Activated CD8-positive, alpha-beta memory T cell treated with anti-CD3 and anti-CD28 coated beads, Interleukin-2, amount 50 U/mL, for 1 hour (primary cell): ENCODE measurements at regions not wholly inside any gene's neighbourhood (a gene's known extent, or its start where the extent isn't known, plus 50 kb on each side); places are given as distances from the start of the nearest gene placed in this dataset.

Experiments
- DNase-seq: peaks from one replicate; pipeline ENCODE4 v3.0.0-alpha.2; 2020; ENCODE audit errors: extremely low read depth

DNA sequence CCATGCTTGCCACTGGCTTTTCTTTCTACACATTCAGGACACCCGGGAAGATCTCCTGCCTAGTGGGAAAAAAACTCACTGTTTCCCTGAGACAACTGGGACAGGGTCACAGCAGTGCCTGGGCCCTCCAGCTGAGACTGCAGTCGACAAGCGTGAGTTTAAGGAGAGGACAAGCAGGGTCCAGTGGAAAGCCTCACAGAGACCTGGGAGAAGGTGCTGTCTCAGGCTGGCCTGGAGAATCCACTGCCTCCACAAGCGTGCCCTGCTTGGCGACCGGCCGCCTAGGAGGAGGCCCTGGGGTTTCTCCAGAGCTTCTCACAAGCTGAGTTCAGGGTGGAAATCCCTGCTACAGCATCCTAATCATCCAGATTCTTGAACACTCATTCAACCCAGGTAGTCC, 519.6 kb upstream of the RAB6C start:
- DNase-seq, result no peak

DNA sequence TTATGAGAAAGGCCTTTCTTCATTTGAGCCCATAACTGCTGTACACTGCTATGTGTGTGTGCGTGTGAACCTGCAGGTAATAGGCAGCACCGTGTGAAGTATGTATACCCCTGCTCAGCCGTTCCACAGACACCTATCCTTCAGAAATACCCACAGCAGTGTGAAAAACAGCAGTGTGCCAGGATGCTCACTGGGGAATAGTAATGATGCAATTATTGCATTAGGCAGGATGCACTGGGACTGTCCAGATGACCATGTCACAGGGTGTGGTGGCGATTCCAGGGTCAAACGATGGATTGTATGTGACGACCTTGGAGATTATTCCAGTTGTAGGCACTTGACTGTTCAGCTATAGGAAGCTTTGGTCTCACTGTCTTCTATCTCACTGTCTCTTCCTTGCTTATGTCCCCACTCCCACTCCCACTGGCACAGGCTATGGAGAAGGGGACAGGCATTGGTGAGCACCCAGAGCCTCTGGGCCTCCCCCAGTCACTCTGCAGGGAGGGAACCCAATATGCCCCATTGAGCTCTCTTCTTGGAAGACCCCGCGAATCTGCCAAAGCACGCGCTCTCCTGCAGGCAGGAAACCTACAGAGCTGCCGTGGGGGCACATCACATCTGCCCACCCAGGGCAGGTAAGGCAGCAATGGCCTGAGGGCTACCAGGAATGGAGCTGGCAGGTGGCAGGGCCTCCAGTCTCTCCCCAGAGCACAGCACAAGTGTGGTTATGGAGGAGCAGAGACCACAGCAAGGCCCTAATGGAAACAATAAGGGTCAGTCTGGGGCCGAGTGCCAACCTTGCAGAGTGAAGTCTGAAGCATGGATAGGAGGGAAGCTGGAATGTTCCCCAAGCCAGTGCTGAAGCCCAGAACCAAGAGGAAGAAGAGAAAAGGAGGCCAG, 518.9 kb upstream of the RAB6C start:
- DNase-seq, result no peak

DNA sequence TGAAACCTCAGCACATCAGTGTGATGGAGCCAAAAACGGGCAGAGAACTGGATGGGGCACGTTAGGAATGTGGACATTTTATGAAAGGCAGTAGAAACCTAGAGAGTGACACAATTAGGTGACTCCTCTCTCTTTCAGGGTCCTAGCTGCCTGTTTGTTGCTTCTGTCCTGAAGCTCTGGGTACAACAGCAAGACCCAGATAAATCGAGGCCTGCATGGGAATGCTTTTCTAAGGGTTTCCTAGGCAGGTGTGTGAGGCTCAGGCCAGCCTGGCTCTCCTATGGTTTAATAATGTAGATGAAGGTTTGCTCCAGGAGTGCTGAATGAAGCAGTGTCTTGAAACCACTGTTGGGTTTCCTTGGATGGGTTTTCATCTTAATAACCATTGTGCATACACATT, 517.1 kb upstream of the RAB6C start:
- no peak for DNase-seq

DNA sequence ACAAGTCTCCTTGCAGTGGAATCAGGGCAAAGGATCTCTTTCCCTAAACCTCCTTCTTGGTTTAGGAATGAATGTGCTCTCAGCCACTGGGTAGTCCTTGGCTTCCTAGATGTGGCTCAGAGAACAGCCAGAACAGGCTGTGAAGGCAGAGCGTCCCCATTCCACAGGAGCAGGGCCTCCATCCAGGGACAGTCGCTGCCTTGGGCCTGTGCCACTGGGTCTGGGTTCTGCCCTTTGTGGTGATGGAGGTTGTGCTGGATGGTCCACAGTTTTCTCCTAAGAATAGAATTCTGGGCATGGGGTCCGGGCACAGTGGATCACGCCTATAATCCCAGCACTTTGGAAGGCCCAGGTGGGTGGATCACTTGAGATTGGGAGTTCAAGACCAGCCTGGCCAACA, 516.5 kb upstream of the RAB6C start:
- no peak for DNase-seq

DNA sequence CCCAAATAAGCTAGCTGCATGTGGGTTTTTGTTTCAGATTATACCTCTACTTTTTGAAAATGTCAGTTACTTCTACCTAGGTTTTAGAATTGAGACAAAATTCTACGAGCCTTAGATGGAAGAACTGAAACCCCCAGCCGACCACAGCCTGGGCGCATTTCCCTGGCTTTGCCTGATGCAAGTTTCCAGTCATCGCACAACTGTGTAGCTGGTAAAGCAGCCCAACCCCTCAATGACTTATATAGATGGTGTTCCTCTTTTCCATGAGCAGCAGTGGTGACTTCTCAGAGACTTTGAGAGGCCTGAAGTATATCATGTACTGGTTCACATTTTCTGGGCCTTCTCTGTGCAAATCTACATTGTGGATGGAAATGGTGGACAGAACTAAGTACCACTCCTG, 515.4 kb upstream of the RAB6C start:
- no peak for DNase-seq

GRCh38 chr2:129464631-129465030, 514.8 kb upstream of the RAB6C start:
- no peak for DNase-seq

DNA sequence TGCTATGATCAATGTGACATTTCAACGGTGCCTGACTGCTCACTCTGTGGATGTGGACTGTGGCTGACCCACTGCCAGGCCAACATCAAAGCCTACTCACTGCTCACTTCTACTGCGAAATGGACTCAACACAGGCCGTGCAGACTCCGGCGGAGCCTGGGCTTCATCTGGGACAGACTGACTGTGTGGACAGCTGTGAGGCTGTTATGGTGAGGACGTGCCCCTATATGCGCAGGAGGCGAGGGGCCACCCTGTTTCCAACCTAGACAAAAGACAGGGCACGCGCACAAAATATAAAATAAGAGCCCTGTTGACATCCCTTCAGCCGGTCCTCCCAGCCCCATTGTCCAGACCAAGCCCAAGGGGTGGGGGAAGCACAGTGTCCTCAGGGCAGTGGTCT, 514.4 kb upstream of the RAB6C start:
- no peak for DNase-seq

GRCh38 chr2:129466389-129466788, 513.1 kb upstream of the RAB6C start:
- DNase-seq, result no peak

- DNase-seq, result no peak
These were observed 512.3 kb upstream of the RAB6C start for GRCh38 chr2:129467012-129467779.

- no peak for DNase-seq
These were observed 511.5 kb upstream of the RAB6C start for GRCh38 chr2:129467941-129468340.

DNA sequence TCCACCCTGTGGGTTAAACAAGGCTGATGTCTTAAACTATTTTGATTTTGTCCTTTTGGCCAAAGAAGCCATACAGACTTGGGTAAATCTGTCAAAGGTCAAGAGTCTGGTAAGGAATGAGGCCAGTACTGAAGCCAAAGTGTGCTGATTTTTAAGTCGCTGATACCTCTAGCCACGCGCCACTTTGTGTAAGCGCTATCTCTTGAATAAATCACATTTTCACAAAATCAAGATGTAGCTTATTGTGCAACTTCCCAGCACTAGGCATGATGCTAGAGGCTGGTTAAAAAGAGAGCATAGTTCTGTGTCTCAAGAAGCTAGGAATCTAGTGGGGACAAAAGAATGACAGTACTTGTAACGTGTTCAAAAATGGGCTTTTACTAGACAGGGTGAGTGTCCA, 510.6 kb upstream of the RAB6C start:
- no peak for DNase-seq

GRCh38 chr2:129469389-129469788, 510.1 kb upstream of the RAB6C start:
- DNase-seq, result no peak

GRCh38 chr2:129469871-129470270, 509.6 kb upstream of the RAB6C start:
- DNase-seq, result no peak

- DNase-seq, result no peak
These were observed 500.5 kb upstream of the RAB6C start for GRCh38 chr2:129478902-129479517.

GRCh38 chr2:129479892-129480291, 499.6 kb upstream of the RAB6C start:
- DNase-seq, result no peak

- no peak for DNase-seq
These were observed 498.7 kb upstream of the RAB6C start for GRCh38 chr2:129480790-129481189.

GRCh38 chr2:129481306-129482219, 497.9 kb upstream of the RAB6C start:
- no peak for DNase-seq

DNA sequence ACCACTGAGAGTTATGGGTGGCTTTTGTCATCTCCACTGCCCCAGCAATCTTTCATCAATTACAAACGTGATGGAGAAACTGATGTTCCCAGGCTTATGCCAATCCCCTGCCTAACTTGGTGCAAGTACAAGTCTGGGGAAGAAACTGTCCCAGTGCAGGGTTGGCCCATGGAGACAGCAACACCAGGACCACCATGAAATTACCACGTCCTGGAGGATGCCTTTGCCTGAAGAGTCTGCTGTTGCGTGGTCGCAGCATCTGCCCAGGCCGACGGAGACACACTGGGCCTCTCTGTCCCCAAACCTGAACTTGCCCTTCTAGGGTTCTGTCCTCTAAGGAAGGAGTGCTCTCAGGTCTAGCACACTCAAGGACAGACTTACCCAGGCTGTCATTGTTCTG, 496.8 kb upstream of the RAB6C start:
- no peak for DNase-seq

DNA sequence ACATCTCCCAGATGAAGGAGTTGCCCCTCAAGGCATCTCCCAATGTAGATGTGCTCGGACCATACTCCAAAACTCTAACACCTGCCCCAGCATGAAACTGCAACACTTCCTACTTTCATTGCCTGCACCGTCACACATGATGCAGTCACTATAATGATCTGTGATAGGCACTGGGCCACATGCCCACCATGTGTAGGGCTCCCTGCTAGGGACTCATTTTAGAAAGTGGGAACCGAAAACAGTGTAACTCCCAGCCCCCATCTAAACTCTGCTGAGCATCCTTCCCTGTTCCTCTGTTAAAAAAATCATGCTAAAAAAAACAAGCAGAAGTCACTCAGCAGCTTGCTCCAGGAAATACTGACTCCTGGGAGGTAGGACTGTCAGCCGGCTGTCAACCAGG, 496.1 kb upstream of the RAB6C start:
- DNase-seq, result no peak

DNA sequence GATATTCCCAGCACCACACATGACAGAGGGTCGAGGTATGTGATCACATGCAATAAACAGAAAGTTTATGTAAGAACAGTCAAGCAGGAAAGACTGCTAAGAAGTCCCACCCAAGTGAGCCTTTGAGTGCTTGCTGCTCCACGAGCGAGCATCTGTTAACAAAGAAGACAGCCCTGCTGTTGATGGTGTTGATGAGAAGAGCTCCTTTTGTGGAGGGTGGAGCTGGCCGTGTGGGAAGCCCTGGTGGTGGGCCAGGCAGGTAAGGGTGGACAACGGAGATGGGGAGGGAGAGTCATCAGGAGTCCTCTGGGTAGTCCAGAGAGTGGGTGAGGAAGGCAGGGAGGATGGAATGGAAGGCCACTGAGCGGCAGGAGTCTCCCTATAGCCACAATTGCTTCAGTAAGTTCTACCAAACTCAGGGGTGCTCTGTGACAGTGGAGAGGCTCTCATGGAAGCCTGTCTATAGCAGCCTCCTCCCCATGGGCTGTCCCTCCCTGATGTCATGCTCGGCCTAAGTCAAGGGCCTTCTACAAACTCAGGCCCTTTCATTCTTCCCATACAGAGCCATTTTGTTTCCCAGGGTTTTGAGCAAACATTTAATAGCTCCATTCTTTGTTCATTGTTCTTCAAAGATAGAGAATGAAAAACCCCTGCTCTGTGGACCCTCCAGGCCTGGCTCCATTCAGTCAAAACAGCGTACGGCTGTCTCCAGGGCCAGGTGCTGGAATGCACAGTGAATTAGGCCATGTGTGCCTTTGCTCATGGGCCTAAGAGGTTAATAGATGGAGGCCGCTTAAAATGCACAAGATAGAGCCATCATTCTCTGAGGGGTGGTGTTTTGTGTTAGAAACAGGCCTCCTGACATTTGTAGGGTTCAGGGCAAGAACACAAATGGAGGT, 494.2 kb upstream of the RAB6C start:
- DNase-seq, result no peak

GRCh38 chr2:129488376-129488775, 491.1 kb upstream of the RAB6C start:
- no peak for DNase-seq
